GM19395 (cell line): ENCODE measurements at regions not wholly inside any gene's neighbourhood (a gene's known extent, or its start where the extent isn't known, plus 50 kb on each side); places are given as distances from the start of the nearest gene placed in this dataset.
"Not testable (repeated sequence)": the region's sequence is repeated elsewhere in the genome, so short reads cannot be mapped to it uniquely, and the experiment has no call there.

Experiments used
- ATAC-seq: cut with Tn5 transposase; IDR thresholded peaks from one replicate; pipeline ENCODE4 v1.9.1; 2021; ENCODE audit warnings: mild to moderate bottlenecking, moderate library complexity; ENCODE audit not compliant: unreplicated experiment

DNA sequence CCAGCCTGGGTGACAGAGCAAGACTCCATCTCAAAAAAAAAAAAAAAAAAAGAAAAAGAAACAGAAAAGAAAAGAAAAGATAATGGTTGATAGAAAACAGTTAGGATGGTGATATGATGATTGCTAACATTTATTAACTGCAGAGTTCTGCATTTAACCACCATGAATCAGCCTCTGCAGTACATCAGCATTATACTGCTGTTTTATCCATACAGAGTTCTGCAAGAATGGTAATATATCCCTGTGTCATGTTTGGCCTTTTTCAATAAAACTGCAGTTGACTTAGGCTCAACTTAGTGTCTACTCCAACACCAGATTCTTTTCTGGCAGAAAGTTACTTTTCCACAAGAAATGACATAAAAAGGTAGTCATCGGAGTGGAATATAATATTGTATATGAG is 62.6 kb downstream of the DUSP6 start:
- no peak for ATAC-seq

DNA sequence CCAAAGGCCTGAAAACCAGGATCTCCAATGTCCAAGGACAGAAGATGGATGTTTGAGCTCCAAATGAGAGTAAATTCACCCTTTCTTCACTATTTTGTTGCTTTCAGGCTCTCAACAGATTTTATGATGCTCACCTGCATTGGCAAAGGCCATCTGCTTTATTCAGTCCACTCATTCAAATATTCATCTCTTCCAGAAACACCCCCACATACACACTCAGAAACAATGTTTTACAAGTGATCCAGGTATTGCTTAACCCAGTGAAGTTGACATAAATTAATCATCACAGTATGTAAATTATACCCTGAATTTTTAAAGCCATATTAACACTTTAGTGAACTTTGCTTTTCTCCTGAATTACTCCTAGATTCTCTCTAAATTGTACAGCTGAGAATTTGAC is 63.3 kb downstream of the DUSP6 start:
- ATAC-seq = no peak

DNA sequence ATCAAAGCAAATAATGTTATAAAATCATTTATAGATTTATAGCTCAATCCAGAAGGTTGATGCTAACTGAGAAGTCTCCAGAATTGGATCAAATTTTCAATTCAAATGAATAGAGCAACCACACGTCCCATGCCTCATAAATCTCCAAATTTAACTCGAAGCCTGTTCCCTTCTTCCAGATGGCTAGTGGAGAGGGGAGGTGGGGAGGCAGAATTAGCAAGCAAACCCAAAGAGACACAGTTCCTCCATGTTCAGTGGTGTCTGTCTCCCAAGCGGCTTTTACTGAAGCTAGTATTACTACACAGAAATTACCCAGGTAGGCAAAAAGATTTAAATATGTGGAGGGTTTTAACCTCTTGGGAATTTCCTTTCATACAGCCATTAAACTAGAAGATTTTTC is 65.8 kb downstream of the DUSP6 start:
- no peak for ATAC-seq

DNA sequence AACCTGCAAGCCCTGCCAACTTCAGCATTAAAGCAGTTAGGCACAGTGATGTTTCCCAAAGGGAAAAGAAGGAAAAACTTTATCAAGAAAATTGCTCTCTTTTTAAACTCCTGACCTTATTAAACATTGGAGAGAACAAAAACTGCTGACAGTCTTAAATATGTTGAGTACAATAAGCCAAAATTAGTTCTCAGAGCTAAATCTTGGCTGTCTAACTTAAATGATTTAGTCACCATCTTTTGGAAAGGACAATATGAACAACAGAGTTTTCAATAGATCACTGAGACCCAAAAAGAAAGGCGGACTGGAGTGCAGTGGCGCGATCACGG is 70.8 kb downstream of the DUSP6 start:
- ATAC-seq = no peak

DNA sequence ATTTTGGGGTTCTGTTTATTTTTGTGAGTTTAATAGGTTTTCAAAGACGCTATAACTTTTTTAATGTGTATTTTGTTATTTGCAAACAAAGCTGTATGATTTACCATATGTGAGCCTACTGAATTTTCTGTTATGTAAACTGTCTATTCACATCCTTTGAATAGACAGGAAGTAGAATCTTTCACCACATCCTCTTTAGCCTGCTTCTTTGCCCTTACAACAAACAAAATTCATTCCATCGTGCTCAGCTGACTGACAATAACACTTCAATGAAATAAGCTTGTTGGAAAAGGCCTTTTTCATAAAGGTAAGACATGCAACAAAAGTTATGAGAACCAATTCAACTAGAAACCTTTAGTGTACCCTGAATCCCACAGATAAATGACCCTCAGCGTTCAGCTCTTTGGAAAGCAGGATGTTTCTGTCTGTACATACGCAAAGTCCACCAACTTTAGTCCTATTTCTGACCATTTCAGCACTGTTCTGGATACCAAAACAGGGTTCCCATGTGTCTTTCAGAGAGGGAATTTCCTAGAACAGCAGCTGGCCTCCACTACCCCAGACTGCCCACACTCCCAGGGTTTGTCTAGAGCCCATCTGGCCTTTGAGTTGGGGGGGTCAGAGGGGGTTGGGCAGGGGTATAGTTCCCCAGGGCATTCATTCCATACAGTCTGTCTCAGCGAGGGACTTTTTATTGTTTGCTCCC is 71.3 kb downstream of the DUSP6 start:
- ATAC-seq = no peak

DNA sequence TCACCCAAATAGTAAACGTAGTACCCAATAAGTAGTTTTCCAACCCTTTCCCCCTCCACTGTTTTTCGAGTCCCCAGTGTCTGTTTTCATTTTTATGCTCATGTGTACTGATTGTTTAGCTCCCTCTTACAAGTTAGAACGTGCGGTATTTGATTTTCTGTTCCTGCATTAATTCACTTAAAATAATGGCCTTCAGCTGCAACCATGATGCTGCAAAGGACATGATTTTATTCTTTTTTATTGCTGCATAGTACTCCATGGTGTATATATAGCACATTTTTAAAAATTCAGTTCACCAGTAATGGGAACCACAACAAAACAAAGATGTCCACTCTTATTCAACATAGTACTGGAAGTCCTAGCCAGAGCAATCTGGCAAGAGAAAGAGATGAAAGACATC is 72.8 kb downstream of the DUSP6 start:
- no peak for ATAC-seq

DNA sequence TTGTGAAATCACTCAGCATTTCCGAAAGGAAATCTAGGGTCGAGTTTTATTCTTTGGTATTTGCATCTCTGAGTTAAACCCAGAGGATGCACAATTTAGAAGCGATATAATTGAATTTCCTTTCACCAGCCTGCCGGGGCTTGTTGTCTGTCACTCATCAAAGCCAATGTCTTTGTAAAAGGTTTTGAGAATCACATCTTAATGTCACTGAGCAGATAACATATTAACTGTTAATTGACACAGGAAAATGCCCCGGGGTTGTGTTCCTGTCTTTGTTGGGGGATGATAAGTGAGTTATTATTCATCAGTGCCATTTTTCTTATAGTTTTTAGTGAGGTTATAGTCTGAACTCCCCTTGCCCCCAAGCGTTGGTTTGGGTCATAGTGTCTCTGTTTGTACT is 73.4 kb downstream of the DUSP6 start:
- ATAC-seq = no peak

DNA sequence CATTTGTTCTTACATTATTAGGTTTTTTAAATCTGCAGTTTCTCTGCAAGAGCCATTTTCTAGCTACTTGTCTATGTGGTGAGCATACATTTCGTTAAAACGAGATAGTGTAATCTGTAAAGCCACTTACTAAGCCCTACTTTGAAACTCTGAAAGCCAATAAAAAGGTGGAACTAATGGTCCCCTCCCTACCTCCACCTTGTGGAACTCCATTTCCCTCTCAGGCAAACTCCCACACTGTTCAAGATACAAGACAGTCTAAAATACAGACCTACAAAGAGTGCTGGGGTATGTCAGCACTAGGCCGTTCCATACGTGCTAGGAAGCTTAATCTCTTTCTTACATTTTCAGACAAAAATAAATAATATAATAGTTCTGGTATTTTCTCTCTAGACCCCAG is 74.1 kb downstream of the DUSP6 start:
- ATAC-seq = no peak

DNA sequence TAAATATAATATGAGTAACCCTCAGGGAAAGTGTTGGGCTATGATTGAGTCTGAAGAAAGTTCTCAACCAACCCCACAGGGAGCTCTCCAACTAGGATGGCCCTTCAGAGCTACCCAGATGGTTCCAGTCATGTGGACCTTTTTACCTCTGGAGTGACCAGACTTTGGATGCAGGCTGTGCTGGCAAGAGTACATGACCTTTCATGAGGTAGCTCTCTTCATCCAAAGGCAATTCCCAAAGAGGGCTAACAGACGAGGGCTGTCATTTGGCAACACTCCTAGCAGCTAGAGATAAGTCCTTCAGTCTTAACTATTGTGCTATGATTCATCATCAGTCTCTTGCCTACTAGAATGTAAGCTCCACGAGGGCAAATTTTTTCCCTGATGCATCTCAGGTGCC is 75.4 kb downstream of the DUSP6 start:
- no peak for ATAC-seq

DNA sequence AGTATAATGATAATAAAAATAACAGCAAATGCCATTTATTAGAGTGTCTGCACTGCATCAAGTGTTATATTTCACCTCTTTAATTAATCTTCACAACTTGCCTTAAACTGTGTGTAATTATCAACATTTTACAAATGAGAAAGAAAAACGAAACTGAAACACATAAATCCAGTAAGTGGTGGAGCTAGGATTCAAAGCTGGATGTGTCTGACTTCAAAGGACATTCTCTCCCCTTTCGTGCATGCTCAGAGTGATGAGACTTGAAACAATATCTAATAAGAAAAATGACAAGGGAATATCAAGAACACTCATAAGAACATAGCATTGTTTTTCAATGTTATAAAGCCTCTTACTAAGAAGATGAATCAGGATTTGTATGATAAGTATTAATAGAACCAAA is 78.8 kb downstream of the DUSP6 start:
- ATAC-seq = no peak

DNA sequence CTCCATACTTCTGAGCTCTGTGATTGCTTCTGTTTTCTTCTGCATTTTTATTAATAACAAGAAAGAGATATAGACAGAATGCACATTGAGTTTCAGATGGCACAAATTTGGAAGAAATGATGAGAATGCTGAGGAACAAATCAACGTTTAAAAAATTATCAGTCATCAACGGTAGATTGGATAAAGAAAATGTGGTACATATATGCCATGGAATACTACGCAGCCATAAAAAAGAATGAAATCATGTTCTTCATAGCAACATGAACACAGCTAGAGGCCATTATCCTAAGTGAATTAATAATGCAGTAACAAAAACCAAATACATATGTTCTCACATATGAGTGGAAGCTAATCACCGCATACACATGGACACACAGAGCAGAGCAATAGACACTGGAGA is 81.8 kb downstream of the DUSP6 start:
- no peak for ATAC-seq

DNA sequence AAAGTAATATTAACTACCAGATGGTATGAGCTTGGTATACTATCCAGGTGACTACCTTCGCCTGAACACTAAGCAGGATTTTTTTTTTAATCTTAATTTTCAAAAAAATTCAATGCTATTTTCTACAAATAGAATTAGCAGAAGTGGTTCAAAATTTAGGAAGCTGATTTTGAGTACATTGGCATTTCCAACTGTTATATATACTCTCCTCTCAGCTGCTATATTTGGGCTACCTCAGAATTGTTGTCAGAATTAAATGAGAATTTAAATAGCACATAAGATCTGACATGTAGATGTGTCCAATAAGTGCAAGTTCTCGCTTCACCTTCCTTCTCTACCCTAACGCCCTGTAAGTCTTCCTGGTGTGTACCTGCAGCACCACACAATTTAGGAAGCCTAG is 83.1 kb downstream of the DUSP6 start:
- ATAC-seq = no peak

DNA sequence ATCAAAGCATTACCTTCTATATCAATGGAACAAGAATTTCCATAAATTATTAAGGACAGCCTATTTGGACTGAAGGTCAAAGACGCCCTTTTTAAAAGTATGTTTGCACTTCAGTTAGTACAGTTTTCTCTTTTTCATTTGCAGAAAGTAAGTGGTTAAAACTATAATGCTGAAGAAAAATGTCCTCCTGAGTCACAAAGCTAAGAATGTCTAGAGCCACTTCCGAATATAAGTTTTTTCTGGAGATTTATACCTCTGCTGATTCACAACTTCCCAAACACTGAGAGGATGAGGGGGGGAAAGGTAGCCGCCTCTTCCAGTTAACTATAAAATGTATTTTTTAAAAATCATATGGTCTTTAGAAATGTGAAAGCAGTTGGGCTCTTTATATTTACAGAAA is 84.9 kb downstream of the DUSP6 start:
- ATAC-seq = no peak

DNA sequence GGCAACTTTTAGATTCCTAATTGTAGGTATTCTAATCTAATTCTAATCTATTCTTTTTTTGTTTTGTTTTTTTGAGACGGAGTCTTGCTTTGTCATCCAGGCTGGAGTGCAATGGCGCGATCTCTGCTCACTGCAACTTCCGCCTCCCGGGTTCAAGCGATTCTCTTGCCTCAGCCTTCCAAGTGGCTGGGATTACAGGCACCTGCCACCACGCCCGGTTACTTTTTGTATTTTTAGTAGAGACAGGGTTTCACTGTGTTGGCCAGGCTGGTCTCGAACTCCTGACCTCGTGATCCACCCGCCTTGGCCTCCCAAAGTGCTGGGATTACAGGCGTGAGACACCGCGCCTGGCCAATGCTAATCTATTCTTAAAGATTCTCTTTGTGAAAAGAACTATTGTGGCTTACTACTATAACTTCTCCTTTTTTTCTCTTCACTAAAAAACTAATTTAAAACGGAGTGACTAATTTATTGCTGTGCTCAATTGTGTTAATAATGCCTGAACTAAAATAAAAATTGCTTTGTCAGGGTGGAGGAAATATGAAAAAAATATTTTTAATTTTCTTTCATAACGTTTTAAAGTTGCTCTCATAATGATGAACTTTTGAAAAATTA is 85.6 kb downstream of the DUSP6 start:
- not testable (repeated sequence) for ATAC-seq

DNA sequence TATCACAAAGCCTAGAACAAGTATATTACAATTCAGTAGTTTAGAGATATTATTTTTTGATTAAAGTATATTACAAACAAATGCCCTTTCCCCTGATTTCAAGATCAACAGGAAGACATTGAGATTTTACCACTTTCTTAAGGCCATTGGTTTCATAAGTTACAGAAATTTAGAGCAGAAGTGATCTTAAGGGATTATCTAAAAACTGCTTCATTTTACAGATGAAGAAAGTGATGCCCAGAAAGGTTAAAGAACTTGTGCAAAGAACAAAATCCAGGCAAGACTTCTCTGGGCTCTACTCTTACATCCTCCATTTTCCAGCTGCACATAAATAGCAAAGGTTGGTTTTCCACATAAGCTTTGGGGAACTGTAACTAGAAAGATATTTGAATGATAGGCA is 87.5 kb downstream of the DUSP6 start:
- ATAC-seq = no peak

DNA sequence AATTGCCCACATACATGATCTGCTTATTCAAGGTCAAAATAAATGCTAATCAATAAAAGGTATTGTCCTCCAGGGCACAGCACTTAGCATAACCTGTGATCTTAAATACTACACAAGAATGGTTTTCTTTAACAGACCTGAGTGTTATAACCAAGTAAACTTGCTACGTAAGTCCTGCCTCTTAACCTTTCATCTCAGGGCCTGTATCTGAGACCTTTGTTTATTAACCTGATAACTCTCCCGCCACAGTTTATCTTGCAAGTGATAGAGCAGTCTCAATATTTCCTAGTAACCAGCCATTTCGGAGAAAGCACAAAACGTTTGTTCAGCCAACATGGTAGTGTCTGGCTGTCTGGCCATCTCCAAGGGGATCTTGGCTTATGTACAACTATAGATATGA is 88.4 kb downstream of the DUSP6 start:
- ATAC-seq = no peak

DNA sequence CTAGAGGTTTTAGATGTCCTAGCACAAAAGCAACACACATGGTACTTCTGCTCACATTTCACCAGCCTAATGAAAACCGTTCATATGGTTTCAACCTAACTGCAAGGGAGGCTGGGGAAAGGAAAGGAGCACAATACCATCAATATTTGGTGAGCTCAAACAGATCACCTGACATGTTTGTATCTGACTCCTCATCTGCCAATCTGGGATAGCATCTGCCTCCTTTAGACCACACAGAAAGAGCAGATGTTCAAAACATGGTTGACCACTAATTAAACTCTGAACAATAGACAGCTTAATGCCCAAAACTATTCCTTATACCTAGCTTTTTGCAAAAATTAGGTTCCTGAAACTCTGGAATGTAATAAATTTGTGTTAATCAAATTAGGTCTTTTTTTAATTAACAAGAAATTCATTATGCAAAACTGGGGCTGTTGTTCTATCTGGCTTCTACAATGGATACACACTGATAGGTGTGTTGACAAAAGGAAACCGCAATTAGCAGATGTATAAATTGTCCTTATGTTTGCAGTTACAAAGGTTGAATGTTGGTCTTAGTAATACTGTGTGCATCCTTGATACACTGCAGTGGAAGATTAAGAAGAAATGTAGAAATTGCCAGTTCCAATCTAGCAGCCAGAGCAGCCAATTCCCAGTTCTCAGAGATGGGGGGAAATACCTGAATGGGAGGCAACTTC is 89.3 kb downstream of the DUSP6 start:
- ATAC-seq = no peak

DNA sequence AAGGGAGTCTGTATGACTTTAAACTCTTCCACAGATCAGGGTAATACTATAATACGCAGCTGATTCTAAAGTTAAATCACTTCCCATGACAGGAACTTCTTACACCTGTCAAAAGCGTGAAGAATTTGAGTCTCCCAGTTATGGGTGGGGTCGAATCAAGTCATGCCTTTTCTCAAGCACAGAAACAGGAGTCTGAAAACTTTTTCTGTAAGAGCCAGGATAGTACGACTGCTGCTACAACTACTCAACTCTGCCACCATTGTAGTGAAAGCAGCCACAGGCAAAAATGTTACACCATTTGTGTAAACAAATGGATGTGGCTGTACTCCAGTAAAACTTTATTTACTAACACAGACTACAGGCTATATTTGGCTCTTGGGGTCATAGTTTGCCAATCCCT is 90.3 kb downstream of the DUSP6 start:
- no peak for ATAC-seq

DNA sequence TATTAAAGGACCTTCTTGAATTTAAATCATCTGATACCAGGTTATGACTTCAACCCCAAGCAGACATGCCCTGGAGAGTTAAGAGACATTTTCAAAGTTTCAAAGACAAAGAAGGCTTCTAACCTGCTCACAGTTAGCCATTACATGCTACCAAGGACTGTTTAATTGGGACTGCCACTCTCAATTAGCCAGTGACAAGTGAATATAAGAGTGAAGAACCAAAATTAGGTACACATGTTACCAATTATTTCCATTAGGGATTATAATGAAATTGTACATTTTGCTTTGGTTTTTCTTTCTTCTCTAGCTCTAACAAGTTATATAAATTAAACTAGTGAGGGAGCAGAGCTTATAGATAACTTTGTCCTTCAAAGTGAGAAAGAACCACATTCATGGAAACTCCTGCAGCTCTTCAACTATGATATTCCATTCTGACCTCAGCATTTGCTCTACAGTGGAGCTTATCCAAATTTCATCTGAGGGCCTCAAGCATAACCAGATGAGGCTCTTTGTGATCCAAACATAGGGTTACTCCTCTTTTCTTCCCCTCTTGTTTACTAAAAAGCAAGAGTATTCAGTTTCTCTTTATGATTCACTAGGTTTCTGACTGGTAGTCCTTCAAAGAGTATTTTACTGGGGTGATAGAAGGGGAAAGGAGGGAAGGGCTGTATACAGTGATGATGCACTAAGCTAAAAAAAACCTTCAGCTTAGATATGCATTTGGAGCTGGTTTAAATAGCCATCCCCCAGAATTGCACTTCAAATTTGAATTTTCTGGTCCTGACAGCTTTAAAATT is 91.3 kb downstream of the DUSP6 start:
- ATAC-seq = no peak

DNA sequence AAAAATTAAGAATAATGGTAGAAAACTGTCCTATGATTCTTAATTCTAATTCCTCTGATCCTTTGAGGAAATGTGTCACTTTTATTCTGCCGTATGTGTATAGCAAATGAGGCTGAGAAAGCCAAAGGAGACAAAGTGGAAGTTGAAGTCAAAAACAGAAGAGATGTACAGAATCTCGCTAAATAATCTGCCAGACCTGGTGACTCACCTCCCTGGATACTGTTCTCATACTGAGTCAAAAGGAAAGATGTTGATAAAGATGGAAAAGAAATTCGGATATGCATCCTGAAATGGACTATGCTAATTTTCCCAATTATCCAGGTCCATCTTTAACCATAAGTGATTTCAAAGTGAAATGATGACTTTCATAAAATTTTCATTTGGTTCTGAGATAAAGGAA is 92.5 kb downstream of the DUSP6 start:
- no peak for ATAC-seq

DNA sequence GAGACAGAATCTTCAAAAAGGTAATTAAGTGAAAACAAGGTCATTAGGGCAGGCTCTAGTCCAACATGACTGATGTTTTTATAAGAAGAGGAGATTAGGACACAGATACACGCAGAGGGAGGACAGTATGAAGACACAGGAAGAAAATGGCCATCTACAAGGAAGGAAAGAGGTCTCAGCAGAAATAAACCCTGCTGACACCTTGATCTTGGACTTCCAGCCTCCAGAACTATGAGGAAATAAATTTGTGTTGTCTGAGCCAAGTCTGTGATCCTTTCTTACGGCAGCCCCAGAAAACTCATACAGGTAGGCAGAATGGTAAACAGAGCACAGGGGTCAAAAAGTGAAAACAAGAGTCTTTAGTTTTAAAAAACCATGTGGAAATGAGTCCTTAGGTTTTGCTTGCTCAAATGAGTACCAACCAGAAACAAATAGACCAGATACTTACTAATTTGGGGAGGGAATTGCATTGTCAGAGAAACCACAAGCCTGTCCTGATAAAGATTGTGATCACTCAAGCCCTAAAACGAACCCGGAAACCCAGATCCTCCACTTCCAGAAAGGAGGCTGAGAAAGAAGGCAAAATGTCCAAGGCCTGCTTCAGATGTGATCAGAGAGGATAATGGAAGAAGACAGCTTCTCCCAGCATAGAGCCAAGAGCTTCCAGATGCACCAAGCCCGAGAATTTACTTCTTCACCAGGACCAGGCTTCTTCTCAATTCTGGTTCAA is 93.9 kb downstream of the DUSP6 start:
- no peak for ATAC-seq
